SK-N-SH treated with all-trans-retinoic acid at 6 μM for 48 hours (cell line): ENCODE measurements at regions not wholly inside any gene's neighbourhood (a gene's known extent, or its start where the extent isn't known, plus 50 kb on each side); places are given as distances from the start of the nearest gene placed in this dataset.
A peak's percentile ranks its signal among the peaks of the same experiment; 100 is the strongest.

Experiments
- ATAC-seq: fragments of 200-7000 bp; cut with Tn5 transposase; 3 replicates; pipeline ENCODE4 v1.9.1; 2020; ENCODE audit warnings: mild to moderate bottlenecking, moderate library complexity
- ARNTL ChIP-seq: fragments of 450-650 bp; formaldehyde crosslinking; IDR thresholded peaks from 2 replicates; pipeline ENCODE4 v1.5.0; 2020; ENCODE audit warnings: low read depth, mild to moderate bottlenecking, moderate library complexity, borderline replicate concordance
- BACH2 ChIP-seq: fragments of 250-450 bp; sonication (Bioruptor Pico); IDR thresholded peaks from 2 replicates; pipeline ENCODE4 v1.9.0; 2021; ENCODE audit warnings: mild to moderate bottlenecking, borderline replicate concordance
- CREB5 ChIP-seq: fragments of 250-450 bp; sonication (Bioruptor Pico); IDR thresholded peaks from 2 replicates; pipeline ENCODE4 v1.5.1; 2020; ENCODE audit warnings: low read depth, mild to moderate bottlenecking, moderate library complexity
- CSDC2 ChIP-seq: fragments of 250-450 bp; sonication (Bioruptor Pico); IDR thresholded peaks from 2 replicates; pipeline ENCODE4 v1.5.0; 2020; ENCODE audit warnings: mild to moderate bottlenecking, moderate library complexity
- CSRNP3 ChIP-seq: fragments of 250-450 bp; sonication (Bioruptor Pico); IDR thresholded peaks from 2 replicates; pipeline ENCODE4 v1.5.1; 2021; ENCODE audit warnings: mild to moderate bottlenecking, moderate library complexity
- ESRRG ChIP-seq: fragments of 250-450 bp; sonication (Bioruptor Pico); IDR thresholded peaks from 2 replicates; pipeline ENCODE4 v1.6.1; 2021; ENCODE audit warnings: mild to moderate bottlenecking
- GLIS3 ChIP-seq: fragments of 250-450 bp; sonication (Bioruptor Pico); IDR thresholded peaks from 2 replicates; pipeline ENCODE4 v1.5.0; 2020; ENCODE audit warnings: mild to moderate bottlenecking, moderate library complexity
- ISL1 ChIP-seq: fragments of 250-450 bp; sonication (Bioruptor Pico); IDR thresholded peaks from 2 replicates; pipeline ENCODE4 v2.1.2; 2022; ENCODE audit warnings: mild to moderate bottlenecking, moderate library complexity
- OSR1 ChIP-seq: fragments of 250-450 bp; sonication (Bioruptor Pico); IDR thresholded peaks from 2 replicates; pipeline ENCODE4 v1.8.0; 2022; ENCODE audit warnings: moderate library complexity, mild to moderate bottlenecking, inconsistent platforms
- PPARA ChIP-seq: fragments of 250-450 bp; sonication (Bioruptor Pico); IDR thresholded peaks from 2 replicates; pipeline ENCODE4 v1.5.0; 2020; ENCODE audit warnings: mild to moderate bottlenecking, borderline replicate concordance
- RARB ChIP-seq: fragments of 250-450 bp; sonication (Bioruptor Pico); IDR thresholded peaks from 2 replicates; pipeline ENCODE4 v1.8.0; 2021; ENCODE audit warnings: mild to moderate bottlenecking, moderate library complexity
- SNAI2 ChIP-seq: fragments of 250-450 bp; sonication (Bioruptor Pico); IDR thresholded peaks from 2 replicates; pipeline ENCODE4 v1.5.0; 2020; ENCODE audit warnings: mild to moderate bottlenecking, moderate library complexity
- TCF4 ChIP-seq: fragments of 250-450 bp; sonication (Bioruptor Pico); IDR thresholded peaks from 2 replicates; pipeline ENCODE4 v1.8.0; 2021; ENCODE audit warnings: mild to moderate bottlenecking, moderate library complexity, borderline replicate concordance
- TOX ChIP-seq: fragments of 250-450 bp; sonication (Bioruptor Pico); IDR thresholded peaks from 2 replicates; pipeline ENCODE4 v1.8.0; 2021; ENCODE audit warnings: mild to moderate bottlenecking, moderate library complexity, borderline replicate concordance
- ZC3H10 ChIP-seq: fragments of 250-450 bp; sonication (Bioruptor Pico); IDR thresholded peaks from 2 replicates; pipeline ENCODE4 v1.5.1; 2021; ENCODE audit warnings: mild to moderate bottlenecking, moderate library complexity
- ZFP3 ChIP-seq: fragments of 250-450 bp; sonication (Bioruptor Pico); IDR thresholded peaks from 2 replicates; pipeline ENCODE4 v1.5.0; 2020; ENCODE audit warnings: mild to moderate bottlenecking, moderate library complexity
- ZFP30 ChIP-seq: fragments of 450-650 bp; formaldehyde crosslinking; IDR thresholded peaks from 2 replicates; pipeline ENCODE4 v1.5.0; 2022; ENCODE audit warnings: mild to moderate bottlenecking, moderate library complexity
- ZNF565 ChIP-seq: fragments of 450-650 bp; formaldehyde crosslinking; conservative IDR thresholded peaks from 2 replicates; pipeline ENCODE4 v1.5.0; 2020; ENCODE audit warnings: low read depth, mild to moderate bottlenecking, moderate library complexity
- ZNF70 ChIP-seq: fragments of 450-650 bp; formaldehyde crosslinking; IDR thresholded peaks from 2 replicates; pipeline ENCODE4 v1.5.0; 2020; ENCODE audit warnings: mild to moderate bottlenecking, moderate library complexity
- ZNF8 ChIP-seq: fragments of 450-650 bp; formaldehyde crosslinking; IDR thresholded peaks from 2 replicates; pipeline ENCODE4 v1.5.0; 2020; ENCODE audit warnings: mild to moderate bottlenecking, moderate library complexity
- TF ChIP-seq, protein P1 (sequence below): fragments of 250-450 bp; sonication (Bioruptor Pico); IDR thresholded peaks from 2 replicates; pipeline ENCODE4 v1.8.0; 2020; ENCODE audit warnings: mild to moderate bottlenecking, moderate library complexity, borderline replicate concordance
- TF ChIP-seq, protein P2 (sequence below): fragments of 250-450 bp; sonication (Bioruptor Pico); IDR thresholded peaks from 2 replicates; pipeline ENCODE4 v1.8.0; 2021; ENCODE audit warnings: low read depth, mild to moderate bottlenecking, moderate library complexity, borderline replicate concordance

DNA sequence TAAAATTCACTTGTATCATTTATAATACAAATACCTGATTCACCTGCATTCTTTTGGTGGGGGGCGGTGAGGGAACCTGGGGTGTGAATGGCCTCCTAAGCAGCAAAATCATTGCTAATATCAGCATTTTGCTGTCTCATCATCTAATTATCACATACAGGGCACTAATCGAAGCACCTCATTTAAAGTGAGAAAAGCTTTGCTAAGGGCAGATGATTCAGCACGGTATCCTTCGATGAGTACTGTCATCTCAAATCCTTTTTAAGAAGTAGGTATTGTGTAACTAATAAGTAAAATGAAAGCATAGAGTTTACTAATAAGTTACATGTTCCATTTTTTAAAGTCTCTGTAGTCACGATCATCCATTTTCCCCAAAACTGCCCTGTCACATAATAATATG lies 278.1 kb upstream of the SOX5 start:
- ATAC-seq: no peak
- TF ChIP-seq RARB (CRISPR knock-in tag) (no peak), ESRRG (no peak), ZC3H10 (no peak), ZNF565 (CRISPR knock-in tag) (no peak), TOX (CRISPR knock-in tag) (no peak), ZNF70 (no peak), ISL1 (CRISPR knock-in tag) (no peak), ARNTL (no peak), PPARA (no peak), GLIS3 (CRISPR knock-in tag) (no peak), BACH2 (CRISPR knock-in tag) (no peak), OSR1 (CRISPR knock-in tag) (no peak), CSRNP3 (CRISPR knock-in tag) (no peak), ZFP3 (CRISPR knock-in tag) (no peak)
- TF ChIP-seq, protein P1, sequence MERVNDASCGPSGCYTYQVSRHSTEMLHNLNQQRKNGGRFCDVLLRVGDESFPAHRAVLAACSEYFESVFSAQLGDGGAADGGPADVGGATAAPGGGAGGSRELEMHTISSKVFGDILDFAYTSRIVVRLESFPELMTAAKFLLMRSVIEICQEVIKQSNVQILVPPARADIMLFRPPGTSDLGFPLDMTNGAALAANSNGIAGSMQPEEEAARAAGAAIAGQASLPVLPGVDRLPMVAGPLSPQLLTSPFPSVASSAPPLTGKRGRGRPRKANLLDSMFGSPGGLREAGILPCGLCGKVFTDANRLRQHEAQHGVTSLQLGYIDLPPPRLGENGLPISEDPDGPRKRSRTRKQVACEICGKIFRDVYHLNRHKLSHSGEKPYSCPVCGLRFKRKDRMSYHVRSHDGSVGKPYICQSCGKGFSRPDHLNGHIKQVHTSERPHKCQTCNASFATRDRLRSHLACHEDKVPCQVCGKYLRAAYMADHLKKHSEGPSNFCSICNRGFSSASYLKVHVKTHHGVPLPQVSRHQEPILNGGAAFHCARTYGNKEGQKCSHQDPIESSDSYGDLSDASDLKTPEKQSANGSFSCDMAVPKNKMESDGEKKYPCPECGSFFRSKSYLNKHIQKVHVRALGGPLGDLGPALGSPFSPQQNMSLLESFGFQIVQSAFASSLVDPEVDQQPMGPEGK (CRISPR knock-in tag): no peak
- TF ChIP-seq, all 23 proteins: peak for 0

DNA sequence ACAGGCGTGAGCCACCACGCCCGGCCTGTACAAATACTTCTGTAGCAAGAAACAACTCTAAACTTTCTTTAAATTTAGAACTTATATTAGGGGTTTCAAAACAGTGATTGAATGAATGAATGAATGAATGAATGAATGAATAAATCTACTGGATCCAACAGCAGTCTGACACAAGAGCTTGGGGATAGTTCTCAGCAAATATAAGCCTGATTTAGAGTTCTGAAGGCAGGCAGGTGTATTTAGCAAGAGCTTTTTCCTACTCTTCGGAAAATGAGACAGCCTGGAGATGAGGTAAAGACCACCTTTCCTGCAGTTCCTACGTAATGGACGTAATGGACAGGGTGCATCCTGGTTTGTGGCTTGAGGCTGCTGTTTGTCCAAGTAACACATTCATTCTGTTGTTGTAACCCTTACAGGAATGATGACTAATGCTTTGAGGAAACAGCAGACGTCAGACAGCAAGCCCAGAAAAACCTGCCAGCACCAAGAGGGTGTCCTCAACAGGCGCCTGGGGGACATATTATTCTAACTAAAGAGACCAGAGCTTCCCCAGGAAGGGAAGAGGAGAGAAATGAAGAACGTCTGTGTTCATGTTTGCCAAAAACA lies 277.4 kb upstream of the SOX5 start:
- TF ChIP-seq ESRRG (no peak), ZNF8 (CRISPR knock-in tag) (no peak), ZFP3 (CRISPR knock-in tag) (no peak), TOX (CRISPR knock-in tag) (peak; percentile 14; the same call in 1 of the 2 replicates), GLIS3 (CRISPR knock-in tag) (no peak), ZNF565 (CRISPR knock-in tag) (no peak)
- TF ChIP-seq, protein P2, sequence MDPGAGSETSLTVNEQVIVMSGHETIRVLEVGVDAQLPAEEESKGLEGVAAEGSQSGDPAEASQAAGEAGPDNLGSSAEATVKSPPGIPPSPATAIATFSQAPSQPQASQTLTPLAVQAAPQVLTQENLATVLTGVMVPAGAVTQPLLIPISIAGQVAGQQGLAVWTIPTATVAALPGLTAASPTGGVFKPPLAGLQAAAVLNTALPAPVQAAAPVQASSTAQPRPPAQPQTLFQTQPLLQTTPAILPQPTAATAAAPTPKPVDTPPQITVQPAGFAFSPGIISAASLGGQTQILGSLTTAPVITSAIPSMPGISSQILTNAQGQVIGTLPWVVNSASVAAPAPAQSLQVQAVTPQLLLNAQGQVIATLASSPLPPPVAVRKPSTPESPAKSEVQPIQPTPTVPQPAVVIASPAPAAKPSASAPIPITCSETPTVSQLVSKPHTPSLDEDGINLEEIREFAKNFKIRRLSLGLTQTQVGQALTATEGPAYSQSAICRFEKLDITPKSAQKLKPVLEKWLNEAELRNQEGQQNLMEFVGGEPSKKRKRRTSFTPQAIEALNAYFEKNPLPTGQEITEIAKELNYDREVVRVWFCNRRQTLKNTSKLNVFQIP (CRISPR knock-in tag): no peak
- peak; percentile 72 for ATAC-seq

- TF ChIP-seq CSRNP3 (CRISPR knock-in tag): no peak
- no peak for TF ChIP-seq ZFP30 (CRISPR knock-in tag)
- no peak for TF ChIP-seq ISL1 (CRISPR knock-in tag)
- no peak for TF ChIP-seq ZC3H10
- TF ChIP-seq ARNTL: no peak
- ATAC-seq: no peak
Observed at GRCh38 chr12:24224401-24224800, 274.9 kb upstream of the SOX5 start.

- TF ChIP-seq TOX (CRISPR knock-in tag) (no peak), PPARA (no peak)
- ATAC-seq: no peak
Observed at GRCh38 chr12:24223926-24224325, 274.5 kb upstream of the SOX5 start.

DNA sequence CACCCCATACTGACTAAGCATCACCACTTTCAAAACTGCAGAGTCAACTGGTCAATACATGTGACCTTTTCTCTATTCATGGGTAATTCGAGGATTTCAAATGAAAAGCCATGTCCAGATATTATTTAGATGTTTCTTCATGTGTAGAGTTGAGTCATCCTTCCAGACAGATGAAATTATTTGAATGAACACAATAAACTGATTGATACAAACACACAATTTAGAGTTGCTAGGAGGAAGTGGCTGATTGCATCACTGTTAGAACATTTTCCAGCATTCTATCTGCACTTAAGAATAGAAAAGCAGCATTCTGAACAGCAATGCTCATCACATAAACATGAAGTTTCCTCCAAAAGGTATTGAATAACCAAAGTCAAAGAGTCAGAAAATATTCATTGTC lies 273.5 kb upstream of the SOX5 start:
- ATAC-seq: no peak
- no peak for TF ChIP-seq ISL1 (CRISPR knock-in tag)
- TF ChIP-seq CSDC2 (CRISPR knock-in tag): no peak
- TF ChIP-seq, protein P2 (CRISPR knock-in tag): no peak
- no peak for TF ChIP-seq CREB5 (CRISPR knock-in tag)
- TF ChIP-seq SNAI2 (CRISPR knock-in tag): no peak
- no peak for TF ChIP-seq ZFP30 (CRISPR knock-in tag)
- no peak for TF ChIP-seq ZFP3 (CRISPR knock-in tag)
- TF ChIP-seq RARB (CRISPR knock-in tag): no peak
- no peak for TF ChIP-seq TCF4
- TF ChIP-seq ZNF8 (CRISPR knock-in tag): no peak
- no peak for TF ChIP-seq CSRNP3 (CRISPR knock-in tag)
- TF ChIP-seq PPARA: no peak
- TF ChIP-seq BACH2 (CRISPR knock-in tag): no peak
- no peak for TF ChIP-seq GLIS3 (CRISPR knock-in tag)
- TF ChIP-seq ZNF565 (CRISPR knock-in tag): no peak
